ENCODE measurements at regions not wholly inside any gene's neighbourhood (a gene's known extent, or its start where the extent isn't known, plus 50 kb on each side); places are given as distances from the start of the nearest gene placed in this dataset.
"Not testable (repeated sequence)": the region's sequence is repeated elsewhere in the genome, so short reads cannot be mapped to it uniquely, and the experiment has no call there.

DNA sequence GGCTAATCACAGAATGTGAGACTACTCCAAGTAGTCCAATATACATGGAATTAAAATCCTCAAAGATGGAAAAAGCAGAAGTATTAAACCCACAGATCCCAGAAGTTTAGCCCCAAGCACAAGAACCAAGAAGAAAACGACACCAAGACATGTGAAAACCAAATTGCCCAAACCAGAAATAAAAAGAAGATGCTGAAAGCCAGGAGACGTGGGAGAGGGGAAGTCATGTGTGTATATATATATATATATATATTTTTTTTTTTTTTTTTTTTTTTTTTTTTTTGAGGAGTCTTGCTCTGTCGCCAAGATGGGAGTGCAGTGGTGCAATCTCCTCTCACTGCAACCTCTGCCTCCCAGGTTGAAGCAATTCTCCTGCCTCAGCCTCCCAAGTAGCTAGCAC, 376.9 kb upstream of the FRG1 start:
- not testable (repeated sequence) for DNase-seq

DNA sequence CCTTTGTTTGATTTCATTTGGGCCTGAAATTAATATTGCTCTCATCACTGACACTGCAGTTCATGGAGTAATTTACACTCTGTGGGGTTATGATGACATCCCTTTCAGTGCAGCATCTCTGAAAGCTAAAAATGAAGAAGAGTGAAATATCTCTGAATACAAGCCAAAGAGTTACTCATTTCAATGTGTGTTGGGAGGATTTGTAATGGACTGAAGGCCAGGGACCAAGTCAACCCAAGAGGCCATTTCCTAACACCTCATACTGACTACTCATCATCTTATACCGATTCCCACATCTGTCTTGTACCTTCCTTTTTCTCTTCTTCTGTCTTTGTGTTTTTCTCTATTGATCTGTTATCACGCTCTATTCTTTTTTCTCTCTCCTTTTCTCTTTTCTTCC, 374.4 kb upstream of the FRG1 start:
- DNase-seq: not testable (repeated sequence)

DNA sequence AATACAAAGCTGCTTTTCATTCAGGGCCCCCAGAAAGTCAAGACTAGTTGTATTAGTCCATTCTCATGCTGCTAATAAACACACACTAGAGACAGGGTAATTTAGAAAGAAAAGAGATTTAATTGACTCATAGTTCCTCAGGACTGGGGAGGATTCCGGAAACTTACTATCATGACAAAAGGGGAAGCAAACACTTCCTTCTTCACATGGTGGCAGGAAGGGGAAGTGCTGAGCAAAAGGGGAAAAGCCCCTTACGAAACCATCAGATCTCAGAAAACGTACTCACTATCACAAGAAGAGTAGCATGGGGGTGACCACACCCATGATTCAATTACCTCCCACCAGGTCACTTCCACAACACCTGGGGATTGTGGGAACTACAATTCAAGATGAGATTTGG, 373.8 kb upstream of the FRG1 start:
- peak; percentile 57 for DNase-seq

DNA sequence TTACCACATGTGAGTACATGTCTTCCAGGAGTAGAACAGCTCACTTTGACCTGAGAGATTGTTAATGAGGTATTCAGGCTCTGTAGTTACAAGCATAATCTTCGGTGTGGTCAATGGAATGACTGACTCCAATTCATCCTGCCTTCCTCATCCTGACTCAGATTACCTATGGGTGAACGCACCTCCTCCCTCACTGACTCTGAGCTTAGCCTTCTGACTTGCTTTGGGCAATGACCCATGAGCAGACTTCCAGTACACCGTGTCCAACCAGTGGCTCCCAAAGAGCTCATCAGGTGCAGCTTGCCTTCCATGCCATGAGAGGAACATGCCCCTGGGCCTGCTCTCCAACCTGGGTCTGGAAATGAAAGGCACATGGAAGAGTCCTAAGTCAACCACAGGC, 361.0 kb upstream of the FRG1 start:
- not testable (repeated sequence) for DNase-seq

DNA sequence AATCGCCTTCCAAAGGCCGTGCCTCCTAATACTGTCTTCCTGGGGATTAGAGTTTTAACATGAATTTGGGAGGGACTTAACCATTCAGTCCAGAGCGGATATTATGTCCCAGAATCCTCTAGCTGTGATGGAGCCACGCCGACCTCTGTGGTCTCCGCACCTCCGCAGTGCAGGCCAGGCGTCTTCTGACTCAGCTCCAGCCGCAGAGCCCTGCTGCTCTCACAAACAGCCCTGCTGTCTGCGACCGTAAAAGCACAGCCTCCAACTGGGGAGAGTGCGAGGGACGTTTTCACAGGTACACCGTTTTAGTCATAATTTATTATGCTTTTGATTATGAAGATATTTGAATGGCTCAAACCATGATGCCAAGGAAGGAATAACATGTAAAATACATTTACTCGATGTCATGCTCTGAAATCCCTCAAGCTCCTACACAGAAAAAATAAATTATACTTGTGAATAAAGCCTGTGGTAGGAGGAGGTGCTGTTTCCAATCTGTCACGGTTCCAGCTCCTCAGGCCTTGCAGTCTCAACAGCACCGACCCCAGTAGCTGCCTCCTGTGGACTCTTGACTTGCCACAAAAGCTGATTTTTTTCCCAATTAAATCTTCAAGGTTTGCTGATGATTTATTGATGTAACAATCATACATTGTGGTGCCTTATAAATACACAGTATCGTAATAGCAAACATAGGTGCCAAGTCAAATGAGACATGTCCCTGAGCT, 353.6 kb upstream of the FRG1 start:
- DNase-seq: not testable (repeated sequence)

DNA sequence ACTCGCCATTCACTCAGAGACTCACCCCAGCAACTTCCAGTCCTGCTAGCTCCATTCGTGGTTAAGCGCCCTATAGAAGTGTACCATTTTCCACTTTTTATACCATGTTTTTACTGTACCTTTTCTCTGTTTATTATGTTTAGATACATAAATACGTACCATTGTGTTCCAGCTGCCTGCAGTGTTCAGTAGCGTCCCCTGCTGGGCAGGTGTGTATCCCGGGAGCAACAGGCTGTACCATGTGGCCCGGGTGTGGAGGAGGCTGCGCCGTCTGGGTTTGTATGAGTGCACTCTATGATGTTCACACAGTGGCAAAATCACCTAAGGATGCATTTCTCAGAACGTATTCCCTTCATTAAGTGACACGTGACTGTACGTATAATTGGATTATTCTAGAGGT, 351.5 kb upstream of the FRG1 start:
- not testable (repeated sequence) for DNase-seq

DNA sequence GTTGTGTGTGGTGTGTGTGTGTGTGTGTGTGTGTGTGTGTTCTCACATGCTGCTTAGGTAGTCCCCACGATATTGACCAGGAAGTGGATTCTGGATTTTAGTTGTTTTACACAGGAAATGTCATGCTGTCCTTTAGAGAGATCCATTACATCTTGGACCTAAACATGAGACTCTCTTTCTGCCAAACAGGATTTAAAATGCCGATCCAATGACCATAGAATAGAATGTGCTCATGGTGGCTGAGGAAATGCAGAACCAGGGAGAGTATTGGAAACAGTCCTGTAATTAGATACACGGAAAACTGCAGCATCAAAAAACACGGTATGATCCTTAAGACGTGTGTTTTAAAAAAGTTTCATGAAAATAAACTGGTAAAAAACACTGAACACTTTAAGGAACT, 347.8 kb upstream of the FRG1 start:
- DNase-seq: no peak

DNA sequence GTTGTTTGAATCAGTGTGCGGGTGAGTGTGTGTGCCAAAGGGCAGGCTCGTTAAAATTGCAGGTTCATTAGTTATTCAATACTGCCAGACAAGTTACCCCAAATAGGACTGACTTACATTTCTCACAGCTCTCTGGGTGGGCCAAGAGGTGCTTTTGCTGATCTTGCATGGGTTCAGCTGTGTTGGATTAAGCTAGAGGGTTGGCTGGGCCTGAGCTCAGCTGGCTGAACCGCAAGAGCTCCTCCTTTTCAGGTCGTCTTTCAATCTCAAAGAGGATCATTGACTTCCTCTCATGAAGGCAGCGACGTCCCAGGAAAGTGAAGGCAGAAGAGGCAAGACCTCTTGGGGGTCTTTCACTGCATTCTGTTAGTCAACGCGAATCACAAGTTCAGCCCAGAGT, 343.3 kb upstream of the FRG1 start:
- DNase-seq: no peak

DNA sequence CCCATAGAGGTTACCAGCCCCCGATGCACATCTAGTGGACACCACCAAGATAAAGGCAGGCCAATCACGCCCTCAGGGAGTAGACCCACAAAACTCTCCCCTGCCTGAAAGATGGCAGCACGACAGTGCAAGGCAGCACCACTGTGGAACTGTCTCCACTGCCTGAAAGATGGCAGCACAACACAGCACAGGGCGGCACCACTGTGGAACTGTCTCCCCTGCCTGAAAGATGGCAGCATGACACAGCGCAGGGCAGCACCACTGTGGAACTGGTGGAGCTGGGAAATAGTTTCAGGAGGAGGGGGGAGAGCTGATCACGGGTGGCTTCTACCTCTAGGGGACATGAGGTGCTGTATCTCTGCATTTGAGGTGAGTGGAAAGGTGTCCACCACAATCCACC, 340.4 kb upstream of the FRG1 start:
- DNase-seq: no peak

DNA sequence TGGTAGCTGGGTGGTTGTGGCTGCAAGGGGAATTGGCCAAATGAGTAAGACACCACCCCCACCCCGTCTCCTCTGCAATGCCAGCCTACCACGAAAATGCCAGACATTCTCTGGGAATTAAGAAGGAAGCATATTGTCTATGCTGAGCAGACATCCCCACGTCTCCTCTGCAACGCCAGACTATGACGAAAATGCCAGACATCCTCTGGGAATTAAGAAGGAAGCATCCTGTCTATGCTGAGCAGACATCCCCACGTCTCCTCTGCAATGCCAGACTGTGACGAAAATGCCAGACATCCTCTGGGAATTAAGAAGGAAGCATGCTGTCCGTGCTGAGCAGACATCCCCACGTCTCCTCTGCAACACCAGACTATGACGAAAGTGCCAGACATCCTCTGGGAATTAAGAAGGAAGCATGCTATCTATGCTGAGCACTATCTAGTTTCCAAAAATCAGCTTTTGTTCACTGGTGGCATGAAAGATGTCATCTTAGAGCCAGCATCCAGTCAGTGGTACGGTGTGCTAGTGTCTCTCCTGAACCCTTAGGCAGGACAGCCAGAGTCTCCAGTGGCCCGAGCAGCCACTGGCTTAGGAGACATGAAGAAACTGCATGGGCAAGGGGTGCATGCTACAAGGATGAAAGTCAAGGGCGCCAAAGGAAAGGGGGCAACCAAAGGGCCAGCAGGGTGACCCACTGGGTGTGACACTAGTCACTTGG, 339.8 kb upstream of the FRG1 start:
- no peak for DNase-seq

DNA sequence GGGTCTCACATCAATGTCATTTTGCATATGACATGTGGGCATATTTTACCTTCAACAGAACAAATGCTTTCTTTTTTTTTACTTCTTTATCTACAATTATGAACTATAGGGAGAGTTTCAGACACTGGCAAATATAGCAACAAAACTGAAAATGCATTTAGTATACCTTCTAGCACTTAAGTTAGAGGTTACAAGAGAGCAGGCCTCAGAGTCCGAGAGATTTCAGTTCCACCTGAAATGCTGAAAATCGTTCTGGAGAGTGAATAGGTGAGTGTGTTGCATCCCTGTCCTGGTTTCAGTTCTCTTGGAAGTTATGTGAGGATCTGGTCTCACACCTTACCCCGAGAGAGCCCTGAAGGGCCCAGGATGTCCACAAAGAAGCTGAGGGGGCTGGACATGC, 337.8 kb upstream of the FRG1 start:
- DNase-seq: not testable (repeated sequence)

DNA sequence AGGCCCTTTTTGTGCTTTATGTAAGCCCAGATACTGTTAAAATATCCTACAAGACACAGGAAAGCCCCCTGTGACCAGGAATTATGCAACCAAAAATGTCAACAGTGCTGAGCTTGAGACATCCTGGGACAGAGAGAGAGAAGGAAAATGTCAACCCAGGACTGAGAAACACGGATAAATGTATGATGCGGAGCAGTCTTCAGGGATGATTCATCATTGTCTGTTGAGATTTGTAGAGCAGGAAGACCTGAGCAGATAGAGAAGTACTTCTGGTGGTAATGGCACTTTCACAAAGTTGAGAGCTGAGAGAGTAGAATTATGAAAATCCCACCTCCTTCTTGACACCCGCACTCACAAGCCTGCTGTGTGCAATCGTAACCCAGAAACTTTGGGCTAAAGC, 330.1 kb upstream of the FRG1 start:
- DNase-seq: not testable (repeated sequence)

DNA sequence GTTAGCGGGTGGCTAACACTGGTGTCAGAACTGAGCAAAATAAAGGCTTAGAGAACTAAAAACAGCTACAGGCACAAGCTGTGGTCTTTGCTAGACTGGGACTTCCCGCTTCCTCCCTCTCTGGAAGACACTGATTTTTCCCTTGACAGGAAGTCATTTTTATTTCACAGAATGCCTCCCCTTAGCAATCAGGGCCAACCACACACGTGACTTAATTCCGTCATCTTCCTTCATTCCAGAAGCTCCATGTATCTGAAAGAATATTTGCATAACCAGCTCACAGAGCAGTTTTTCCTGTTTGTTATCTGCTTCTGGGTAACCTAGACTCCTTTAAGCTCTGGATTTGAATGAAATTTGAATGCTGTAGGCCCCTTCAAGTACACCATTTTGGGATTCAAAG, 327.5 kb upstream of the FRG1 start:
- no peak for DNase-seq

DNA sequence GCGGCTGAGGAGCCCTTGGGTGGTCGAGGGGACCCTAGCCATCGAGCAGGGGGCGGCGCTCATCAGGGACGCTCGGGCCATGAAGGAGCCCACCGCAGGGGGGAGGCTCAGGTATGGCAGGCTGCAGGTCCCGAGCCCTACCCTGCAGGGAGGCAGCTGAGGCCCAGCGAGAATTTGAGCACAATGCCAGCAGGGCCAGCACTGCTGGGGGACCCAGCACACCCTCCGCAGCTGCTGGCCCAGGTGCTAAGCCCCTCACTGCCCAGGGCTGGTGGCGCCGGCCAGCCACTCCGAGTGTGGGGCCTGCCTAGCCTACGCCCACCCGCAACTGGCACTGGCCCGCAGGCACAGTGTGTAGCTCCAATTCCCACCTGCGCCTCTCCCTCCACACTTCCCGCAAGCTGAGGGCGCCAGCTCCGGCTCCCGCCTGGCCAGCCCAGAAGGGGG, 325.4 kb upstream of the FRG1 start:
- no peak for DNase-seq

DNA sequence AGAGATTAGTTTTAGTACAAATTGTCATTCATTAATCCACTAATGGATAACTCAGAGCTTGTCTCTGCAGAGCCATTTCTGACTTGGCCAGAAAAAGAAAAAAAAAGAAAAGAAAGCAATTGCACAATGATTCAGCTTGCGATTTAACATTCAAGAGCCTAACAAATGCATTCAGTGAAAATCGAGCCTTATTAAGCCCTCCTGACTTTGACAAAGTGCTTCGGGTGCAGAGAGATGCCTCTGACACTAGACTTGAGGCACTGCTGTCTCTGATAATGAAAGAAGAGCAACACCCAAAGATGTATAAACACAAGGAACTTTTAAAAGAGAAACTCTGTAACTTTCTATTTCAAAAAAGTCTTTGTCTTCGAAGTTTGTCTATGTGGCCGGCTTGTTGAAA, 322.9 kb upstream of the FRG1 start:
- not testable (repeated sequence) for DNase-seq

DNA sequence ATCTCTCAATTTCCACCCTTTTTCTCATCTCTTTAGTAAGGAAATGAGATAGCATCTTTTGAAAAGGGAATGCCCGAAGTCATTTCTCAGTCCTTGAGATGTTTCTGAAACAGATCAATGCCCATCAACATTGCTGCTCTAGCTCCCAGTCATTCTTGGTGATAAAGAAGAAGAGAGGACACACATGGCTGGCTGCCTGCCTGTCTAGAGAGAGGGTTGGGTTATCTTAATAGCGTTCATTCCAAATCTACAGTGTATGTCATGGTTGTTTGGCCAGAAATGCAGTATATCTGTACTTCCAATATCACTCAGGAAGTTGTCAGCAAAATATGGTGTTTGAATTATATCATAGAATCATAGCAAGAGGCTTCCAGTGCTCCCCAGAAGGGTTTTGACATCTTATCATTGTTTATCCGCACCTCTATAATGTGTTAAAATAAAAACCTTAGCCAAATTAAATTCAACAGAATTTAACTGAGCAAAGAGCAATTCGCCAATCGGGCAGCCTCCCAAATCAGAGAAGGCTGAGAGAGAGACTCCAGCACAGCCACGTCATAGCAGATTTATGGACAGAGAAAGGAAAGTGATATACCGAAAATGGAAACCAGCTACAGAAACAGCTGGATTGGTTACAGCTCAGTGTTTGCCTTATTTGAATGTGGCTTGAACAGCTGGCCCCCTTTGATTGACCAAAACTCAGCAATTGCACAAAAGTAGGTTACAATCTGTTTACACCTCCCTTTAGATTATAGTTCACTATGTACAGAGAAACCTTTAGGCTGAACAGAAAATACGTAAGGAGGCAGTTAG, 321.0 kb upstream of the FRG1 start:
- DNase-seq: not testable (repeated sequence)

DNA sequence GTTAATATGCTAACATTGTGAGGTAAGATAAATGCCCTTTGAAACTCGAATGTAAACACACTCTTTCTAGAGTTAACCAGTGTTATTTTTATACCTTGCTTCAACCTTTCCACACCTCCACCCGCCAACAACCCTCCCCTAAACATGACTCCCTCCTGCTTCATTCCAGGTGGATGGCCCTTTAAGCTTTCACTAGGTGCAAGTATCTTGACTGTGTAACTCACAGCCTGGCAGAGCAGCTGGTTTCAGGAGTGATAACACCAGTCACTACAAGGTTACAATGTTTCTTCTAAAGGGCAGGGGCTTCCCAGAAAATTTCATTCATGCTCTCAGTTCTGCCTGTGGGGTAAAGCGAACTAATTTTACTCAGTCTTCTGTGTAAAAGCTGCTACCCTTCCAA, 318.1 kb upstream of the FRG1 start:
- DNase-seq: not testable (repeated sequence)

DNA sequence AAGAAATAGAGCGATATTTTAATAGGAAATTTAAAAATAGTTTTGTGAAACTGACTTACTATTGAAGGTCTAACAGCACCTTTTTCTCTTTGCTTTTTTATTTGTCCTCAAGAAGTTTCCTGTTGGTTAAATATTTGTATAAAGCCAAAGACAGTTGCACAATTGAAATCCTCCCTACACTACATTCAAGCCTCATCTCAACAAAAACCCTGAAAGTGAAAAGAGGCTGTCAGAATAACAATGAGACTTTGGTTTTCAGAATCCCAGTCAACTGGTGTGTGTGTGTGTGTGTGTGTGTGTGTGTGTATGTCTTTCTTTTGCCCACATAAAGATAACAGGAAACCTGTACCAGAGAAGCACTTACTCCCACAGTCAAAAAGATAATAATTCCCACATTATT, 313.6 kb upstream of the FRG1 start:
- not testable (repeated sequence) for DNase-seq

DNA sequence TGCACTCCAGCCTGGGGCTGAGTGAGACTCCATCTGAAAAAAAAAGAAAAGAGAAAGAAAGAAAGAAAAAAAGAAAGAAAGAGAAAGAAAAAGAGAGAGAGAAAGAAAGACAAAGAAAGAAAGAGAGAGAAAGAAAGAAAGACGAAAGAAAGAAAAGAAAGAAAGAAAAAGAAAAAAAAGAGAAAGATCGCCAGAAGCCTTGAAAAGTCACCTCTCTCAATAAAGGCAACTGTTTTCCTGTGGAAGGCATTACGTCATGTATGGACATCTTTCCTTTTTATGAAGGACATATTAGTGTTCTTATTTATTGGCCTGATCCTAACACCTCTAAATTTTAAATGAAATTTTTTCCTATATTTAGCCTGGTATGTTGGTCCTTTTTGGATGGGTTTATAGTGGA, 310.9 kb upstream of the FRG1 start:
- not testable (repeated sequence) for DNase-seq

DNA sequence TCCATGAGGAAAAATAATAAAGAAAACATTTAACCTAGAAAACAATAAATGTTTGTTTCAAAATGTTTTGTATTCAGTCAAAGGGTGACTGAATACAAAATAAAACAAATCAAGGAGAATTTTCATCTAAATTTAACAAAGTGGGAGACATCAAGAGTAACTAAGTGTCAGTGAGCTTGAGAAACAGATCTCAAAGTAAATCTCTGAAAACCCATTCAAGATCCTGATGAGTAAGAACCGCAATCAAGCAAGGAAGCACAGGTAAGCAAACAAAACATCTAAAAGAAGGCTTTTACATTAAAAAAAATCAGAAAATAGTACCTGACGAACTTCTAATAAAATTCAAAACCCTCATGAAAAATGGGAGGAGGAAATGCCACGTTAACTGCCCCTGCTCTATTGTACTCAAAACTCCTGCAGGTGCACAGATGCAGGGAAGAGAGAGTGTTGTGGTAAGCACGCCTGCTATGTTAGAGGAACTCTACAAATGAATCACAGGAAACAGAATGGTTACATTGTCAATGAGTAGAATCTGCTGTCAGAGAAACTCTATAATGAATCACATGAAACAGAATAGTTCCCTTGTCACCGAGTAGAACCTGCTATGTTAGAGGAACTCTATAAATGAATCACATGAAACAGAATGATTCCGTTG, 309.6 kb upstream of the FRG1 start:
- DNase-seq: not testable (repeated sequence)

DNA sequence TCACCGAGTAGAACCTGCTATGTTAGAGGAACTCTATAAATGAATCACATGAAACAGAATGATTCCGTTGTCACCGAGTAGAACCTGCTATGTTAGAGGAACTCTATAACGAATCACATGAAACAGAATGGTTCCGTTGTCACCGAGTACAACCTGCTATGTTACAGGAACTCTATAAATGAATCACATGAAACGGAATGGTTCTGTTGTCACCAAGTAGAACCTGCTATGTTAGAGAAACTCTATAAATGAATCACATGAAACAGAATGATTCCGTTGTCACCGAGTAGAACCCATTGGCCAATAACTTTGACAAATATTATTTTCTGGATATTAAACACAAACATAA, 309.1 kb upstream of the FRG1 start:
- not testable (repeated sequence) for DNase-seq

DNA sequence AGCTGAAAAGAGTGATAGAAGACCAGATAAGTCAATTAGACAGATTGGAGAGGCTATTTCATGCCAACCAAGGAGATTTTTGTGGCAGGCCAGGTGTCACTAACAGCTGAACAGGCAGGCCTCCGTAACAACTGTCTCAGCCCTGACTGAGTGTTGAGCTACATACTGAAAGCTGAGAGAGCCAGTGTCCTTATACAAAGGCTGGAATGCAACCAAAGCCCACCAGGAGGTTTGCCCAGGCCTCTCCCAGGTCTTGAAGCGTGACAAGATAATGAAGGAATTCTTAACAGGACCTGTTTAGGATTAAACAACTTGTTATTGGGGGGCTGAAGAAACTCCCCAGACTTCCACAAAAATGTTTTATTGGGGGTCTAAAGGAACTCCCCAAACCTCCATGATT, 290.2 kb upstream of the FRG1 start:
- DNase-seq: not testable (repeated sequence)

DNA sequence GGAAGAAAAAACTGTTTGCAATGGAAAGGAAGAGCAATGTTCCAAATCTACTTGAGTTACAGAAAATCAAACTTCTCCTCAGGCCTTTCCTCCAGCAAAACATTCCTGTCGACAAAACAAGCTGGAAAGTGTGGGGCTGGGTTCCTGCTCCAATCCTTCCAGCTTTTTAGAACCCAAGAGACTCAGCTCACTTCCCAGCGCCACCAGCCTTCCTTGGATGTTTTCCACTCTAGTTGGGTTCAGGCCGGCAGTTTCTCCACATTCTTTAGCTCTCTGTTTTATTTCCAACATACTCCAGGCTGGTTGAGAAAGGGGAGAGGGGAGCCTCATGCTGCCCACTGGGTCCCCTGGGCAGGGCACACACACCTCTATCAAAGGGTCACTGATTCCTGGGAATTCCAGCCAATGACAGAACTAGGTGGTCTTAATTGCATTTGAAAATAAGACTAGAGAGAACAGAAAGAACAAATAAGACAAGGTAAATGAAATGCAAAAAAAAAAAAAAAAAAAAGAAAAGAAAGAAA, 287.5 kb upstream of the FRG1 start:
- not testable (repeated sequence) for DNase-seq
